ENCODE measurements at regions not wholly inside any gene's neighbourhood (a gene's known extent, or its start where the extent isn't known, plus 50 kb on each side); places are given as distances from the start of the nearest gene placed in this dataset.

GRCh38 chr15:100794008-100794407 is 85.6 kb upstream of the ALDH1A3 start:
- TF ChIP-seq YY1 (IDR thresholded peaks at IDR 0.05; ENCODE audit: extremely low read depth, insufficient replicate concordance, low read depth, low read length) (no peak), EZH2phosphoT487 (IDR thresholded peaks at IDR 0.05; ENCODE audit: borderline replicate concordance) (no peak), CTCF (IDR thresholded peaks at IDR 0.05 in 2 of 3, conservative IDR thresholded peaks at IDR 0.05 in 1 of 3; ENCODE audit: borderline replicate concordance in 1 of 3, insufficient read depth in 1 of 3, low read depth in 2 of 3, low read length in 2 of 3) (no peak), SP1 (IDR thresholded peaks at IDR 0.05; ENCODE audit: low read depth) (no peak), SRF (IDR thresholded peaks at IDR 0.05; ENCODE audit: low read depth) (no peak), CEBPB (IDR thresholded peaks at IDR 0.05; ENCODE audit: low read depth) (no peak), CBX3 (IDR thresholded peaks at IDR 0.05; ENCODE audit: low read depth) (no peak), FOSL1 (IDR thresholded peaks at IDR 0.05; ENCODE audit: low read depth) (no peak), EGR1 (IDR thresholded peaks at IDR 0.05; ENCODE audit: low read depth) (no peak), ZBTB33 (IDR thresholded peaks at IDR 0.05; ENCODE audit: extremely low read depth, insufficient replicate concordance, low read length) (no peak), JUND (IDR thresholded peaks at IDR 0.05) (no peak), ATF3 (IDR thresholded peaks at IDR 0.05) (no peak), MAX (IDR thresholded peaks at IDR 0.05) (no peak), TCF7L2 (IDR thresholded peaks at IDR 0.05; ENCODE audit: borderline replicate concordance, extremely low read depth, insufficient read depth, insufficient read length) (no peak), ZFX (IDR thresholded peaks at IDR 0.05) (no peak), POLR2AphosphoS5 (IDR thresholded peaks at IDR 0.05; ENCODE audit: low read depth, low read length) (no peak), REST (IDR thresholded peaks at IDR 0.05; ENCODE audit: low read depth) (no peak)
- no TSS peak for BruUV-seq (replicated peaks)
- ATAC-seq (no peak), DNase-seq (ENCODE audit: low read depth, low spot score) (no peak)
- Histone ChIP-seq H2AFZ (ENCODE audit: low read depth, low read length, poor library complexity, severe bottlenecking) (no peak overlapping the region), H3K36me3 (ENCODE audit: control insufficient read depth in 1 of 2, insufficient read depth in 2 of 2, low read length in 2 of 2) (no peaks in the 10 kb centered on the region), H3K9me3 (ENCODE audit: control insufficient read depth in 1 of 2, insufficient read depth in 1 of 2, low read depth in 1 of 2, low read length in 2 of 2) (0 out of 4 replicates have a peak, but pooled peaks cover 0 to 3% of the 10 kb centered on the region in 2 experiments), H3K9ac (ENCODE audit: low read length) (no peak overlapping the region), H3K79me2 (ENCODE audit: insufficient read depth, low read length) (no peaks in the 10 kb centered on the region), H3K4me2 (ENCODE audit: low read length) (no peak overlapping the region), H3K4me1 (ENCODE audit: control insufficient read depth in 1 of 2, insufficient read depth in 2 of 2, low read length in 2 of 2) (no peaks in the 10 kb centered on the region), H3K27ac (ENCODE audit: low read depth, low read length) (no peak overlapping the region), H4K20me1 (ENCODE audit: insufficient read depth) (no peaks in the 10 kb centered on the region), H3K27me3 (ENCODE audit: insufficient read depth, low read length) (no peaks in the 10 kb centered on the region), H3K9me2 (ENCODE audit: insufficient read depth) (no peaks in the 10 kb centered on the region), H3K4me3 (replicated peaks in 1 of 2; ENCODE audit: low read depth in 1 of 2, low read length in 2 of 2) (no peak overlapping the region)
- ChIA-PET POLR2A (no interaction called here), RAD21 (ENCODE audit: low non-redundant PET in 1 of 2, low total read pairs in 2 of 2, uncharacterized antibody in 2 of 2, unreplicated experiment in 2 of 2) (no interaction called here), CTCF (no interaction called here)
- intact Hi-C loops (cut with micrococcal nuclease) = no loop called here
